Epithelial cell of esophagus (primary cell): ENCODE measurements at regions not wholly inside any gene's neighbourhood (a gene's known extent, or its start where the extent isn't known, plus 50 kb on each side); places are given as distances from the start of the nearest gene placed in this dataset.

Source experiments
- DNase-seq: peaks from one replicate; pipeline ENCODE4 v3.0.0; 2010; ENCODE audit warnings: low read depth
- H3K4me3 ChIP-seq: 2 replicates; pipeline ENCODE4 v1.5.1; 2011; ENCODE audit warnings: mild to moderate bottlenecking, low read length, control low read depth
- CTCF ChIP-seq: IDR thresholded peaks from 2 replicates; pipeline ENCODE4 v1.5.1; 2011; ENCODE audit warnings: low read depth, mild to moderate bottlenecking, low read length, control low read depth, inconsistent platforms; ENCODE audit not compliant: insufficient read depth; ENCODE audit errors: missing control alignments

GRCh38 chr14:53884601-53885000 is 72.0 kb downstream of the BMP4 start:
- no peak overlapping the region for H3K4me3 ChIP-seq
- DNase-seq: no peak
- TF ChIP-seq CTCF: no peak

DNA sequence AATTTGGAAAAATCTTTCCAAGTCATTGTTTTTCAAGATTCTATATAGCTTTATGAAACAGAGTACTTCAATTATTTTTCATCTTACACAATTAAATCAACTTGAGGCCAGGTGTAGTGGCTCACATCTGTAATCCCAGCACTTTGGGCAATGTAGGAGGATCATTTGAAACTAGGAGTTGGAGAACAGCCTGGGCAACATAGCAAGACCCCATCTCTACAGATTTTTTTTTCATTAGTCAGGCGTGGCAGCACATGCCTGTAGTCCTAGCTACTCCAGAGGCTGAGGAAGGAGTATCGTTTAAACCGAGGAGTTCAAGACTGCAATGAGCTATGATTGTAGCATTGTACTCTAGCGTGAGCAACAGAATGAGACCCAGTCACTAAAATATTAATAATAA is 72.9 kb downstream of the BMP4 start:
- no peak for TF ChIP-seq CTCF
- DNase-seq: no peak

GRCh38 chr14:53882684-53883083 is 73.9 kb downstream of the BMP4 start:
- TF ChIP-seq CTCF: no peak
- no peak for DNase-seq
- no peak overlapping the region for H3K4me3 ChIP-seq

More for the DNA sequence above, 72.9 kb downstream of the BMP4 start:
- no peak overlapping the region for H3K4me3 ChIP-seq

DNA sequence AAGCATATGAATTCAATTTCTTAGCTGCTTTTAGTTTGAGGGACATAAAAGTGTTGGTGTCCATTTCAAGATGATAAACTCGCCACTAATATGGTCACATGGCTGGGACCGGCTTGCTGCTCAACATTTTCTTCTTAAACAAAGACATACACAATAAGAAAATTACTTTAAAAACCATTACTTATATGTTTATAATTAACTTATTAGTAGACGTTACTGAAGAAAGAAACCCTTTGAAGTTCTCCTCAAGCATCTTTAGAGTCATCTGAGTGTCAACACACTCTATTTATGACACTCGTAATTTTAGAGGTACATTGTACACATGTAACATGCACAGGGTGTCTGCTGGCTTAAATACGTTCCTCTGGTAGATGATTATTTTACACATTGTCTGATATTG is 74.7 kb downstream of the BMP4 start:
- no peak for TF ChIP-seq CTCF
- no peak for DNase-seq
- no peak overlapping the region for H3K4me3 ChIP-seq

DNA sequence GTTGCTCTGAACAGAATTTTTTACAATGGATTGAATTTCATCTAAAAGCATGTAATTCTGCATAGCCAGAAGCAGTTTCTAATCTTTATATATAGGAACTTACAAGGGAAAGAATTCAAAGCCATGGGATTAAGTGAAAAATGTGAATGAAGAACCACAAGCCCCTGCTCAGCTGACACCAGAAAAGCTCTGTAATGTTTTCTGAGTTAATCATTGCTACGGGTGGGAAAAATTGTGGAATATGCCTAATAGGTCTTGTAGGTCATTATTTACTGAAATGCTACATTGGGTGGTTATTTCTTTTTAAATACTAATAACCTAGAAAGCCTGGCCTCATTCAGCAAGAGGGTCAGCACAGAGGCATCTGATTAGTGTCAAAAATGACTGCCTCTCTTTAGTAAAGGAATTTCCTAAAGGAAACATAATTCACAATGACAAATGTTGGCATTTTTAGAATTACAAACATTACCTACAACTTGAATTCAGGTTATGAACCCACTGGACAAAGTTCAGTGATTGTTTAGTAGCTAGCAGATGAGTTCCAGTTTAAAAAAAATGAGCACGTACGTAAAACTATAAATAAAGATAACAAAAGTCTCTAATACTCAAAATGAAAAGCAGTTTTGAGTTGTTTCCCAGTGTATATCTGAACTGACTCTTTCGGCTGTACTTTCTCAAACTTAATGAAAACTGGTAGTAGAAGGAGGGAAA is 75.3 kb downstream of the BMP4 start:
- DNase-seq: no peak
- no peak overlapping the region for H3K4me3 ChIP-seq
- no peak for TF ChIP-seq CTCF

GRCh38 chr14:53880761-53881160 is 75.9 kb downstream of the BMP4 start:
- no peak for DNase-seq
- no peak for TF ChIP-seq CTCF

GRCh38 chr14:53879747-53880146 is 76.9 kb downstream of the BMP4 start:
- no peak overlapping the region for H3K4me3 ChIP-seq
- no peak for DNase-seq
- no peak for TF ChIP-seq CTCF

More at GRCh38 chr14:53880761-53881160, 75.9 kb downstream of the BMP4 start:
- H3K4me3 ChIP-seq: no peak overlapping the region
